GM19099 (cell line): ENCODE measurements at regions not wholly inside any gene's neighbourhood (a gene's known extent, or its start where the extent isn't known, plus 50 kb on each side); places are given as distances from the start of the nearest gene placed in this dataset.

Experiments
- POLR2A ChIP-seq: IDR thresholded peaks from 3 replicates; pipeline ENCODE4 v1.6.1; 2011; ENCODE audit warnings: low read depth; ENCODE audit not compliant: insufficient read length; ENCODE audit errors: extremely low read depth

DNA sequence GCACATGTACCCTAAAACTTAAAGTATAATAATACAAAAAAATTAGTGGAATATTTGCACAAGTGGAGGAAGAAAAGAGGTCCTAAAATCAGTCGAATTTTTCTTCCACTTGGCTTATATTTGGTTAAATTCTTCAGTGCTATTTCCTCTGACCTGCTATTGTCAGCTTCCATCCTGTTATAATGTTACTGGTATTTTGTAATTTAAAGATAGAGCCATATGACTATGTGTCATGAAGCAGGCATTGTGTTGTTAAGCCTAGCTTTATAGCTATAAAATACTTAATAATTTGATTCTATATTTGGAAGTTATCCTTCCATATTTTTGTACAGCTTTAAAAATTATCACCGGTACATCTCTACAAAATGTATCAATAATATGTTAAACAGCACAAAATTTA, 455.9 kb upstream of the MARCKS start:
- TF ChIP-seq POLR2A = no peak

DNA sequence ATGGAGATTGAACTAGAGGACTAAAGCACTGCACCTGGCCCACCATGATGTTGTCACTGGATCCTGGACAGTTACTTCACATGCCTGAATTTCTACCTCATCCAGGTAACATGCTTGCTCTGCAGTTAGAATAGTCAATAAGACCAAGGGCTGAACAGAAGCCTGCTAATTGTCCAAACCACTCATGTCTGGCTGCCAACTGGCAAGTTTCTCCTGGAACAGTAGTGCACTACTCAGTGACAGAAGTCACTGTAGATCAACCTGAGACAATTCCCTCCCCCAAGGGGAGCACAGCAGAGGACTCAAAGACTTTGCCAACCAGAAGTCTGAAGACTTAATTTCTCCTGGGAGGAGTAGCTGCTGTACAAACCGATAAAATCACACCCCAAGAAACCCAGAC, 454.6 kb upstream of the MARCKS start:
- no peak for TF ChIP-seq POLR2A

DNA sequence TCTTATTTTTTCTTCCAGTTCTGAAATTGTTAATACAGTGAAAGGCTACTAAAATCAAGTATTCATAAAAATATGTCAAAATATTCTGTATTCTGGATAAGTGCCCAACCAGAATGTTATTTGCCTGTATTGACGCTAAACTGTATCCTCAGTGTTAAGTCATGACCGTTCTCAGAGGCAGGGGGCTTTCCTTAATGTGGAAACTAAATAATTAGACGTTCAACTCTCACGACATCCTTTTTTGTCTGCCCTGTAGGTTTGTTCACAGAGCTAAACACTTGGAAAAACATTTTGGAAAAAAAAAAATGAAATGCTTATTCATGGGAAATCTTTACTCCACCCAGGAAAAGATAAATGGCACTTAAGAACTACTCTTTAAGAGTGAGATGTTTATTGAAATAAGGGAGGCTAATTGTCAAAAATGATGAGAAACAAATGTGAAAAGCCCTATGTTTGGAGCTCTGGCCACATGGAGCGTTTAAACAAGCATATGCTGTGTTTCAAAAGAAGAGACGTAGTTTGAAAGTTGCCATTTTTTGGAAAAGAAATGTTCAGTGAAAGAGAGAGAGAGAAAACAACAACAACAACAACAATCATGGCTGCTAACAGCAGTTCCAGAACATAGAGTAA, 453.1 kb upstream of the MARCKS start:
- TF ChIP-seq POLR2A = no peak

DNA sequence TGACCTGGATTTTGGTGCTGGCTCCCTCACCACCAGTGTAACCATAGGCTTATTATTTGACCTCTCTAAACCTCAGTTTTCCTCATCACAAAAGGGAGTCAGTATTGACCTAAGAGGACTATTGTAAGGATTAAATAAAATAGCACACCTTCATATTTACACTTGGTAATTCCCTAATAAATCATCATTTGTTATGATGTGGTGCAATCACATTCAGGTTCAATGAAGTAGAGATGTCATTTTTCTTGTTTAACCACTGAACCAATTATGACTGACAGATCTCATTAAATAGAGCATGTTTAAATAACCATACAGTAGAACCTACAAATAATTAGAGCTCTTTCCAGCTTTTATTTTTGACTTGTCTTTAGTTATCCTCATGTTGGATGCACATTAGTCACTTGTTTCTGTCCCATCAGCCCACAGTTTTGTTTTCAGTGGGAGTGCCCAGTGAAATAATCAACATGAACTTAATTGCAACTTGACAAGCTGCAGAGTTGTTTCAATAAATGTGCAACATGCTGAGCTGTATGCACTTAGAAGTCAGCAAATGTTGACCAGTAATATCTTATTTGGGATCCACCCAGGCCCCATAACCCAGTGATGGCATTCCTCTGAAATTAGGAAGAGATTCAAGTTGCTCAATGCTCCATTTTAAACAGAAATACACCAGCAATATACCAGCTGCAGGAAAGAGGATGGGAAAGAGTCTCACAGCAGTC, 451.7 kb upstream of the MARCKS start:
- no peak for TF ChIP-seq POLR2A

DNA sequence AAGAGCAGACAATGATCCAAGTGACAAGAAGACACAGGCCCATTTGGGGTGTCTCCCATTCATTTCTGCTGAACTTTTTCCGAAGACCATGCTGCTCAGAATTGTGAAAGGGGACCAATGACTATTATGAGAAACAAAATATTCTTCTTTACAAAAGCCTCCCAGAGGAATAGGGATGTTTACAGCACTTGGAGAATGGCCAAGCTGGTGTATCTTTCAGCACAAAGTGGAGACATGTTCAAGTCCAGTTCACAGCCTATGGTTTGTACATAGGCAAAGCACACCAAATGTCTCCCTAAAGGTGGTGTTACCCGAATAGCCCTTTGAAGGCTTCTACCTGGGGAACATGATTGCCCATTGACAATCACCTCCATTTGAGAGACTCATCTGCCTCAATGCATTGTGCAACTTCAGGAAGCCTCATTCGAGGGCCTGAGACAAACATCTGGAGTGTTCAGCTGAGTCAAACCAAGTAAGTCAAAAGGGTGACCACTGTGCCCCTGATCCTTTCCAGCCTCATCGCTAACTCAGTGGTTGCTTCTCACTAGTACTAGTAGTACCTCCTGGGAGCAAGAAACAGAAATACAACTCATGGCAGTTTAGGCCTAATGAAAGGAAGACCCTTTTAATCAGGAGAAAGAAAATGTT, 451.0 kb upstream of the MARCKS start:
- TF ChIP-seq POLR2A = no peak

DNA sequence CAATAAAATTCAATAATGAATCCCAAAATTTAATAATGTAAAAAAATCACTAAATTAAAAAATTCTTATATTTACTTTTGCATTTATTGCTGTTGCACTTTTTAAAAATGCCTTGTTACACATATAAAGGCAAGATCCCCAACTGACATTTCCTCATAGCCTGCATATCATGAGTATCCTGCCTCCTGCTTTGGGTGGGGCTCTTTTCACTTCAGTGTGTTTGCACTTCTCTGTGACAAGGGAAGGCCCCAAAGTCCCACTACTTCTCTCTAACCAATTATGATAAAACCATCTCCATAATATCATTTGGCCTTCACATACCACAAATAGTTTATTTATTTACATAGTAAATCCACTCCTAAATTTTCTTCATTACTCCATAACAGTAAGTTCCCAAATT, 446.1 kb upstream of the MARCKS start:
- no peak for TF ChIP-seq POLR2A

DNA sequence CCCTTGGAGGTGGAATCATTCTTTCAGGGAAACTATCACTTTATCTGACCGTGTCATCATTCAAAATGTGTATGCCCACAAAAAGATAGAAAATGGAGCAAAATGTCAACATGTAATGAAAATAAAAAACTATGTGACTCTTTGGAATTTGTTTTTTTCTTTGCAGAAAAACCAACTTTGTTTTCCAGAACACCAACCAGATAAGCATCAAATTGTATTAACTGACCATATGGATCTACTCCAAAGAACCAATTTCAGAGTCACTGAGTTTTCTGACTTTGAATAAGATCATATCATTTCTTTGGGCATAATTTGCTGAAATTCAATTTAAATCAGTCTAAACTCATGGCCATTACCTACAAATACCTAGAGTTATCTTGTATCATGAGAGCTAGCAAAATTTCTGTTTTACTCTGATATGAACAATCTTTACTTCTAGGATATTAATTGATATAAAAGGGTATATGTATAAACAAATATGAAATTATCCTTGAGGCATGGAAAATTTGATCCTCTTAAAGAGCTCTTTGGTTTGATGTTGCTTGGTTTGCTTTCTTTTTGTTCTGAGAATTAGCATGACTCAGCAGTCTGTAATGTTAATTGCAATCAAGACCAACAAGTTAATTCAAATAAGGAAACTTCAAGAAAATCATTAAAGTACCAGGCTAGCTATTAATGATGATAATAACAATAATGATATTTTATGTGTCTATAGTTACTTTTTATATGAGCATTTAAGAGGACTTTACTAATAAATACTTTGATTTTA, 444.4 kb upstream of the MARCKS start:
- no peak for TF ChIP-seq POLR2A

DNA sequence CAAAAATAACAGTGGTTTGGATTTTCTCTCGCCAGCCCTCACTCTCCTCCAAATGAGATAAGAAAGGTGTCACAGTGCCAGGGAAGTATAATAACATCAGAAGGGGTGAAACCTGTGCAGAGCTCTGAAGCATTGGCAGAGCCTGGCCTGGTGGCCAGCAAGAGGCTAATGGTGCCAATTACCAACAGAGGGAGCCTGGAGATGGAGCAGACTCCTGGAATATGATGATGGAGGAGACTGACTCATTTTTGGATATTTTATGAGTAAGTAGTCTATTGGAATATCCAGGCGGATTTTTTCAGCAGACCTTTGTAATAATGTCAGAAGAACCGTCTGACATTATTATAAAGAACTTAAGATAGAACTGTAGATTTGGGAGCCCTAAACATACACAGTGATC, 442.6 kb upstream of the MARCKS start:
- no peak for TF ChIP-seq POLR2A

DNA sequence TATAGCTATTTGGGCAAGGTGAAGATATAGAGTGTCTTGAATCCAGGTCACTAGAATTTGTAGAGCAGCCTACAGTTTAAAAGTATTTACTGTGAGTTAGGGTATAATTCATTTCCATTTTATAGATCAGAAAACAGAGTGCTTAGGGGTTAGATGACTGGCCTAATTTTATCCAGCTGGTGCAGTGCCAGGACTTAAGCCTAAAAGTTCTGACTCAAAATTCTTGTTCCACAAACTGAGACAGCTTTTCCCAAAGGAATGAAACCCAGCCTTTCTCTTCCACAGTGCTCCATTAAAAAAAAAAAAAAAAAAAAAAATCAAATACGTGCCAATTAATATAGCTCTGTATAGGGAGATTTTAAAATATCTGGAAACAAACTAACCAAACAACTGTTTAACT, 441.0 kb upstream of the MARCKS start:
- no peak for TF ChIP-seq POLR2A

DNA sequence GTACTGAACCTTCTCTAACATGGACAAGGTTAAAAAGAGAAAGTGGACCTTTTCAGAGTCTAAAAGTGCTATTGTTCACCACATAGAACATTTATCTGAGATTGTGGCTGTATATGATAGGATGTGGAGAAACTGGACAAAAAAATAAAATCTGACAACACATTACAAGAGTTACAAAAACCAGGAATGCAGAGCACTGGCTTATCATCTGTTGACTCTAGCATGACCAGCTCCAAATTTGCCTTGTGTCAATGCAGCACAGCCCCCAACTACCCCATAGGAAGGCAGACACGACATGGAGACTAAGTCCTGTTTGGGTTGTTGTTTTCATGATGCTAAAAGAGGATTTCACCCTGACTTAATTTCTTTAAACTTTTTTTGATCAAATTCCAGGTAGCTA, 436.9 kb upstream of the MARCKS start:
- no peak for TF ChIP-seq POLR2A

DNA sequence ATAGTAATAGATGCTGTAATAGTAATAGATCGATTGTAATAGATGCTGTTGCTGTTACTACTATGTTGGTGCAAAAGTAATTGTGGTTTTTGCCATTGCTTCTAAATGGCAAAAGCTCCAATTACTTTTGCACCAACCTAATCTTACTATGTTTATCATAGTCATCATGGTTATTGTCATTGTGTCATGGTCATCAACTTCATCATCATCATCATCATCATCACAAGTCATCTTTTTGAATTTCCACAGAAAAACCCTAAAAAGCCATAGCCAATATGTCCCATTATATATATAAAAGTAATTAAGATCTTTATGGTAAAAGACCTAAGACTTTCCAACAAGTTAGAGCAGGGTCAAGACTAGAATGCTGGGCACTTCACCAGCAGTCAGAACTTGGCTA, 435.1 kb upstream of the MARCKS start:
- TF ChIP-seq POLR2A = no peak

DNA sequence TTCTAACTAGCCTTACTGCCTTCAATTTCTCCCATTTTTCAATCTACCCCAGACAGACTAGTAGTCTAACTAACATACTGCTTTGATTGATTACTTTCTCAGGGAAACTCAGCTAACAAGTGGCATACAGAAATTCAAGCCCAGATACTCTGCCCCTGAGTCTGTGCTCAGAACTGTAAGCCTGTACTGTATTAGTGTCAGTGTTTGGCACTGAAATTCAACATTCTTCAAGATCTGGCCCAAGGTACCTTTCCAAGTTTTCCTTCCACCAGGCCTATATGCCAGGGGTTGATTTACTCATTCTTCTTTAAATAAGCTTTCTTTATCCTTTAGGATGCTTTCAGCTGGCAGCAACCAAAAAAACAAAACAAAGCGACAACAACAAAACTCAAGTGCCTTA, 433.2 kb upstream of the MARCKS start:
- no peak for TF ChIP-seq POLR2A

DNA sequence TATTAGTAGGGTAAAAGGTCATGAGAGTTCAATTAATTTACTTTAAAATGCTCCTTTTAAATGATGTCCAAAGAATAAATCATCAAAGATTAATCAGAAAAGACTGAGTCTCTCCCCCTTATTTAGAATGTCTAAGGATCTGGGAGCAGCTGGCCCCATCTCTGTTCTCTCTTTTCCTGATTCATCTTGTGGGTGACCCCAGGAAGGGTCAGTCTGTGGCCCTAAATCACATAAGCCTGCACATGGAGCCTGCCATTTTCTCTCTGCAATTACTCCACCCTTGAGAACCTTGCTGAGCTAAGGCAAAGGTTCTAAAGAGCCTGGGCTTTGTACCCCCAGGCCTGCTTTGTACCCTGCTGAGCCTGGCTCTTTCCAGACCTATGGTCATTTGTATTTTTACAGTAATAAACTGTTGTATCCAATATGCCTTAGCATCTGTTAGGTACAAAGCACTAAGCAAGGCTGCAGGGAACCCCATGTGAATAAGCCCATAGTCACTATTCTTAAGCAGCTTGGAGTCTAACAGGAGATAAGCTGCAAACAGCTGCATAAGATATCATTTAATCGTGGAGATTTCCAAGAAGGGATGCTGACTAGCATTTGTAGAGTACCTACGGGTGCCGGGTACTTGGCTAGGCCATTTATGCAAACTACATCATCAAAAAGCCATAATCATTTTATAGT, 431.0 kb upstream of the MARCKS start:
- no peak for TF ChIP-seq POLR2A

DNA sequence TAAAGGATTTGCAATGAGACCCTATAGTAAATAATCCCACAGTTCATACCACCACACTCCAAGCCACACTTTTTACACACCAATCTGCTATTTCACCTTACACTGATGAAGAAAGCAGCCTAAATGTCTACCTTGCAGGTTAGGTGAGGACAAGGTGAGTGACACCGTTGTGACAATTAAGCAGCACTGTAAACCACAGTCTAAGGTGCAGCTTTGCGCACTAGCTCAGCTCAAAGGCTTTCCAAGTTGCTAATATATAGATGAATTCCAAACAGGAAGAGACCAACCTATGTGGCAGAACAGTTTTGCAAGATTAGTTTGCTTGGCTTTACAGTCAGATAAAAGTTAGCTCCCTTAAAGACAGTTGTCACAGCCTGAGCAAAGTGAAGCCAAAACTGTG, 429.5 kb upstream of the MARCKS start:
- no peak for TF ChIP-seq POLR2A

DNA sequence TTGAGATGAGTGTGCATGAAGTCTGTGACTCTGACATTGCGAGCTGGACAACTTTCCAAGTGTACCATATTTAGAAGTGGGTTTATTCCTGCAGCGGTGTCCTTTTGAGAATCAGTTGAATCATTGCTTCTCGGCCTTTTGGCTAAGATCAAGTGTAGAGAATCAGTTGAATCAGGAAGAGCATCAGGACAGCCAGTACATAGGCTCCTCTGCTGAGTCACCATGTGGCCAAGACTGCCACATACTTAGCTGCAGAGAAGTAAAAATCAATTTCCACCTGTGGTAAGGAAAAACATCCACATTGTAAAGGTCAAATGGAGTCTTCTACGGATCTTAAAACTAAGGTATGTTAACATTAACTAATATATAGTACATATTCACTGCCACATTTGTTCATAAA, 428.4 kb upstream of the MARCKS start:
- no peak for TF ChIP-seq POLR2A
